SKM-1 (cell line): ENCODE measurements at regions not wholly inside any gene's neighbourhood (a gene's known extent, or its start where the extent isn't known, plus 50 kb on each side); places are given as distances from the start of the nearest gene placed in this dataset.

ENCODE experiments used
- DNase-seq: peaks from one replicate; lab custom pipeline; 2025; ENCODE audit not compliant: unreplicated experiment; lab: John Stamatoyannopoulos, UW

GRCh38 chr13:80669112-80669511 lies 328.2 kb upstream of the SPRY2 start:
- no peak for DNase-seq

GRCh38 chr13:80668452-80668851 lies 327.5 kb upstream of the SPRY2 start:
- no peak for DNase-seq

- DNase-seq: no peak
Measured at GRCh38 chr13:80666782-80667552, 326.0 kb upstream of the SPRY2 start.

- DNase-seq: no peak
Measured at GRCh38 chr13:80665792-80666333, 324.9 kb upstream of the SPRY2 start.

GRCh38 chr13:80664950-80665349 lies 324.0 kb upstream of the SPRY2 start:
- DNase-seq: no peak

- DNase-seq: no peak
Measured at GRCh38 chr13:80663788-80664187, 322.9 kb upstream of the SPRY2 start.

GRCh38 chr13:80658705-80659104 lies 317.8 kb upstream of the SPRY2 start:
- DNase-seq: no peak

GRCh38 chr13:80656512-80656904 lies 315.6 kb upstream of the SPRY2 start:
- DNase-seq: no peak

- no peak for DNase-seq
Measured at GRCh38 chr13:80655778-80656511, 315.0 kb upstream of the SPRY2 start.

- no peak for DNase-seq
Measured at GRCh38 chr13:80654638-80655249, 313.8 kb upstream of the SPRY2 start.

- DNase-seq: no peak
Measured at GRCh38 chr13:80649274-80649673, 308.3 kb upstream of the SPRY2 start.

- no peak for DNase-seq
Measured at GRCh38 chr13:80642641-80643040, 301.7 kb upstream of the SPRY2 start.

GRCh38 chr13:80633251-80633650 lies 292.3 kb upstream of the SPRY2 start:
- DNase-seq: no peak

GRCh38 chr13:80630685-80631121 lies 289.8 kb upstream of the SPRY2 start:
- DNase-seq: no peak

GRCh38 chr13:80618781-80619180 lies 277.9 kb upstream of the SPRY2 start:
- DNase-seq: no peak

- no peak for DNase-seq
Measured at GRCh38 chr13:80612804-80613203, 271.9 kb upstream of the SPRY2 start.

- no peak for DNase-seq
Measured at GRCh38 chr13:80611310-80611709, 270.4 kb upstream of the SPRY2 start.

- DNase-seq: no peak
Measured at GRCh38 chr13:80605716-80606115, 264.8 kb upstream of the SPRY2 start.

- DNase-seq: no peak
Measured at GRCh38 chr13:80605011-80605410, 264.1 kb upstream of the SPRY2 start.

- no peak for DNase-seq
Measured at GRCh38 chr13:80604098-80604497, 263.2 kb upstream of the SPRY2 start.

GRCh38 chr13:80603351-80603750 lies 262.4 kb upstream of the SPRY2 start:
- DNase-seq: no peak

- no peak for DNase-seq
Measured at GRCh38 chr13:80599765-80600164, 258.8 kb upstream of the SPRY2 start.
